OCI-LY7 (cell line): ENCODE measurements at regions not wholly inside any gene's neighbourhood (a gene's known extent, or its start where the extent isn't known, plus 50 kb on each side); places are given as distances from the start of the nearest gene placed in this dataset.

Source experiments
- BruUV-seq: library from RNA; stranded (reverse); fragments of 400-500 nt; replicated peaks from 2 replicates; lab custom pipeline; 2021; lab: Mats Ljungman, UMichigan
- CTCF ChIA-PET: fragments of 300-600 bp; sonication (Branson Sonifier 250); formaldehyde crosslinking; loops from one replicate; lab custom pipeline; 2022; ENCODE audit warnings: antibody characterized with exemption; ENCODE audit not compliant: unreplicated experiment; lab: Charles Lee
- POLR2A ChIA-PET: fragments of 300-600 bp; sonication (Branson Sonifier 250); formaldehyde crosslinking; loops from one replicate; lab custom pipeline; 2022; ENCODE audit warnings: antibody characterized with exemption; lab: Charles Lee
- DNase-seq: peaks from one replicate; pipeline ENCODE4 v3.0.0-alpha.2; 2015; ENCODE audit warnings: low spot score
- H2AFZ ChIP-seq: fragments of 200-600 bp; sonication (generic), shearing (Covaris generic); 2 replicates; pipeline ENCODE4 v1.6.1; 2014; ENCODE audit warnings: mild to moderate bottlenecking, antibody characterized with exemption, low read length, moderate library complexity
- H3K27ac ChIP-seq: fragments of 200-600 bp; sonication (generic); 2 replicates; pipeline ENCODE4 v1.5.1; 2014; ENCODE audit warnings: mixed run types, low read depth, mild to moderate bottlenecking, moderate library complexity, low read length, inconsistent platforms; ENCODE audit not compliant: poor library complexity, severe bottlenecking
- H3K36me3 ChIP-seq: fragments of 200-600 bp; sonication (generic); 2 replicates; pipeline ENCODE4 v1.6.1; 2014; ENCODE audit warnings: mild to moderate bottlenecking, antibody characterized with exemption, low read length, moderate library complexity, mixed read lengths; ENCODE audit not compliant: insufficient read depth
- H3K4me1 ChIP-seq: fragments of 200-600 bp; sonication (generic); 2 replicates; pipeline ENCODE4 v1.5.1; 2014; ENCODE audit warnings: mild to moderate bottlenecking, low read length; ENCODE audit not compliant: insufficient read depth, poor library complexity, severe bottlenecking
- H3K4me2 ChIP-seq: fragments of 200-600 bp; sonication (generic); 2 replicates; pipeline ENCODE4 v1.6.1; 2014; ENCODE audit warnings: mild to moderate bottlenecking, low read length
- H3K4me3 ChIP-seq: fragments of 200-600 bp; sonication (generic); 2 replicates; pipeline ENCODE4 v1.5.1; 2014; ENCODE audit warnings: mild to moderate bottlenecking, low read depth, low read length; ENCODE audit not compliant: poor library complexity, severe bottlenecking
- H3K79me2 ChIP-seq: fragments of 200-600 bp; sonication (generic); 2 replicates; pipeline ENCODE4 v1.6.1; 2016; ENCODE audit warnings: low read depth, mild to moderate bottlenecking, low read length, moderate library complexity, mixed read lengths; ENCODE audit not compliant: insufficient read depth
- H3K9me2 ChIP-seq: fragments of 200-600 bp; sonication (generic); 2 replicates; pipeline ENCODE4 v1.6.1; 2016; ENCODE audit warnings: mild to moderate bottlenecking, low read length, mixed read lengths; ENCODE audit not compliant: insufficient read depth
- H3K9me3 ChIP-seq: fragments of 200-600 bp; sonication (generic); 2 replicates; pipeline ENCODE4 v1.6.1; 2014; ENCODE audit warnings: mild to moderate bottlenecking, mixed run types, low read length, mixed read lengths
- H4K20me1 ChIP-seq: fragments of 200-600 bp; sonication (generic); 2 replicates; pipeline ENCODE4 v1.6.1; 2014; ENCODE audit warnings: mild to moderate bottlenecking, antibody characterized with exemption, low read length, moderate library complexity, mixed read lengths; ENCODE audit not compliant: insufficient read depth
- CTCF ChIP-seq: fragments of 200-600 bp; sonication (generic); conservative IDR thresholded peaks from 2 replicates; pipeline ENCODE4 v1.5.1; 2014; ENCODE audit warnings: mild to moderate bottlenecking, antibody characterized with exemption, low read length, moderate library complexity, mixed read lengths
- EZH2phosphoT487 ChIP-seq: fragments of 200-600 bp; sonication (generic); IDR thresholded peaks from 2 replicates; pipeline ENCODE4 v1.6.1; 2018; ENCODE audit warnings: low read depth, borderline replicate concordance, mild to moderate bottlenecking, mixed run types, antibody characterized with exemption, low read length, moderate library complexity, mixed read lengths
- intact Hi-C: fragments of 100-400 bp; cut with micrococcal nuclease; formaldehyde crosslinking; loops from one replicate; pipeline ENCODE4 v1.10.0; 2022; ENCODE audit not compliant: unreplicated experiment

- no peak for DNase-seq
- no peaks in the 10 kb centered on the region for H4K20me1 ChIP-seq
- H3K4me1 ChIP-seq = peaks cover 33% of the 10 kb centered on the region
- no peak overlapping the region for H3K4me2 ChIP-seq
- H3K4me3 ChIP-seq = no peak overlapping the region
- no peaks in the 10 kb centered on the region for H3K9me2 ChIP-seq
- TF ChIP-seq CTCF = no peak
- no peak for TF ChIP-seq EZH2phosphoT487
- H3K27ac ChIP-seq = no peak overlapping the region
- no peaks in the 10 kb centered on the region for H3K36me3 ChIP-seq
- ChIA-PET CTCF (no interaction called here), POLR2A (interaction anchor here (1.1 to 2.5 kb wide), 3 partner anchors 8 to 18 kb away, joined by 4 to 10 read pairs (median 6); no protein-coding TSS in a partner anchor)
- no peaks in the 10 kb centered on the region for H3K9me3 ChIP-seq
- no peaks in the 10 kb centered on the region for H3K79me2 ChIP-seq
- no TSS peak for BruUV-seq
- intact Hi-C loops = no loop called here
- H2AFZ ChIP-seq = no peak overlapping the region
These were observed 344.5 kb downstream of the KCNRG start for GRCh38 chr13:50359779-50360178.

DNA sequence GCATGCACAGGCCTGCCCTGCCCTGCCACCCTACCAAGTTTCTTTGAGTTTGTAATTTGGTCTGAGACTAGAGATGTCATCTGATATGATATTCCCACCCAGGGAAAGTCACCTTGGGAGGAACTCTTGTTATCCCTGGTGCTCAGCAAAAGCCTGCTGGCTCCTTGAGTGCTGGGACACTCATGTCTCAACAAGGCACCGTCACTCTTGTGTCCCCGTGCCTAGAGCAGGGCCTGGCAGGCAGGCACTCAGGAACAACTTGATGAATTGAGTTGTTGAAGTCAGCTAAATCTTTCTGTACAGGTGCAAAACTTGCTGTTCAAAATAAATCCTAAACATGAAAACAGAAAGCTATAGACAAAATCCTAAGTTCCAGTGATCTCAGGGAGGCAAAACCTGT, 345.4 kb downstream of the KCNRG start:
- Histone ChIP-seq H3K4me2 (no peak overlapping the region), H3K9me3 (no peaks in the 10 kb centered on the region), H4K20me1 (no peaks in the 10 kb centered on the region), H3K9me2 (no peaks in the 10 kb centered on the region), H3K27ac (no peak overlapping the region), H3K36me3 (no peaks in the 10 kb centered on the region), H2AFZ (no peak overlapping the region), H3K79me2 (no peaks in the 10 kb centered on the region), H3K4me3 (no peak overlapping the region), H3K4me1 (peaks cover 33% of the 10 kb centered on the region)
- ChIA-PET POLR2A (interaction anchor here (0.7 to 2.5 kb wide), 3 partner anchors 17 to 36 kb away, joined by 3 to 10 read pairs (median 3); no protein-coding TSS in a partner anchor), CTCF (no interaction called here)
- no TSS peak for BruUV-seq
- TF ChIP-seq CTCF (no peak), EZH2phosphoT487 (no peak)
- DNase-seq = no peak
- intact Hi-C loops = no loop called here

DNA sequence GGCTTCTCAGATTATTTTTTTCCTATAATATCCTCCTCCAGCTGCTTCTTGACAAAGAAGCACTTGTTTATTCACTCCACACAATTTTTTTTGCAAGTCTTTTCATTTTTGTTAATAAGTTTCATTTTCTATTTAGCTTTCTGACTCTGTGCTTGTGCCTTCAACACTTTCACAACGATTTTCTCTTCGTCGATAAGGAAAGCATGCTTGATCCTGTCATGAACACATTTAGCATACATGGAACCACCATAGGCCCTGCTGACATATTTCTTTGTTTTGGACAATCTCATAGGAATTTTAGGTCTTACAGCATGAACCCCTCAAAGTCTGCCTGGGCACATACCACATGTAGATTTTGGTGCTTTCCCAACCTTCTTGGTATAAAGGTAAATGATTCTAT, 346.0 kb downstream of the KCNRG start:
- ChIA-PET POLR2A (interaction anchor here (0.8 kb wide), 1 partner anchor 37 kb away, joined by 3 read pairs; no protein-coding TSS in a partner anchor), CTCF (no interaction called here)
- Histone ChIP-seq H3K36me3 (no peaks in the 10 kb centered on the region), H3K27ac (no peak overlapping the region), H2AFZ (no peak overlapping the region), H3K79me2 (no peaks in the 10 kb centered on the region), H3K4me3 (no peak overlapping the region), H3K4me1 (peaks cover 35% of the 10 kb centered on the region), H3K9me2 (no peaks in the 10 kb centered on the region), H4K20me1 (no peaks in the 10 kb centered on the region), H3K4me2 (no peak overlapping the region), H3K9me3 (no peaks in the 10 kb centered on the region)
- DNase-seq = no peak
- TF ChIP-seq CTCF (no peak), EZH2phosphoT487 (no peak)
- intact Hi-C loops = no loop called here
- no TSS peak for BruUV-seq
